ENCODE measurements at regions not wholly inside any gene's neighbourhood (a gene's known extent, or its start where the extent isn't known, plus 50 kb on each side); places are given as distances from the start of the nearest gene placed in this dataset.

DNA sequence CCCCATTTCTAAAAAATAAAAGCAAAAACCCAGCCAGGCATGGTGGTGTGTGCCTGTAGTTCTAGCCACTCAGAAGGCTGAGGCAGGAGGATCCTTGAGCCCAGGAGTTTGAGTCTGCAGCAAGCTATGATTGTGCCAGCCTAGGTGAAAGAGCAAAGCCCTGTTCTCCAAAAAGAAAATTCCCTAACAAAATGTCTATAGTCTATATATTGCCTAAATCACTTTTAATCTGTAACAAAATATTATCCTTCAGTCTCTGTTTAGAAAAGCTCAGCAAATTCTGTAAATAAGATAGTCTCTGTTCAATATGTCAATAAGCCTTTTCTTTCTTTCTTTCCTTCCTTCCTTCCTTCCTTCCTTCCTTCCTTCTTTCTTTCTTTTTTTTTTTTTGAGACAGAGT, 75.8 kb upstream of the ZFP64 start:
- TF ChIP-seq, protein P1, sequence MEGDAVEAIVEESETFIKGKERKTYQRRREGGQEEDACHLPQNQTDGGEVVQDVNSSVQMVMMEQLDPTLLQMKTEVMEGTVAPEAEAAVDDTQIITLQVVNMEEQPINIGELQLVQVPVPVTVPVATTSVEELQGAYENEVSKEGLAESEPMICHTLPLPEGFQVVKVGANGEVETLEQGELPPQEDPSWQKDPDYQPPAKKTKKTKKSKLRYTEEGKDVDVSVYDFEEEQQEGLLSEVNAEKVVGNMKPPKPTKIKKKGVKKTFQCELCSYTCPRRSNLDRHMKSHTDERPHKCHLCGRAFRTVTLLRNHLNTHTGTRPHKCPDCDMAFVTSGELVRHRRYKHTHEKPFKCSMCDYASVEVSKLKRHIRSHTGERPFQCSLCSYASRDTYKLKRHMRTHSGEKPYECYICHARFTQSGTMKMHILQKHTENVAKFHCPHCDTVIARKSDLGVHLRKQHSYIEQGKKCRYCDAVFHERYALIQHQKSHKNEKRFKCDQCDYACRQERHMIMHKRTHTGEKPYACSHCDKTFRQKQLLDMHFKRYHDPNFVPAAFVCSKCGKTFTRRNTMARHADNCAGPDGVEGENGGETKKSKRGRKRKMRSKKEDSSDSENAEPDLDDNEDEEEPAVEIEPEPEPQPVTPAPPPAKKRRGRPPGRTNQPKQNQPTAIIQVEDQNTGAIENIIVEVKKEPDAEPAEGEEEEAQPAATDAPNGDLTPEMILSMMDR (IDR thresholded peaks at IDR 0.05; ENCODE audit: insufficient read depth, low read length, poor library complexity, severe bottlenecking): no peak
- no peaks in the 10 kb centered on the region for H3K27me3 ChIP-seq (ENCODE audit: control insufficient read depth, insufficient read depth, low read length)
- H3K4me3 ChIP-seq (ENCODE audit: low read depth, low read length): no peak overlapping the region
- no peaks in the 10 kb centered on the region for H3K36me3 ChIP-seq (ENCODE audit: control insufficient read depth, insufficient read depth, low read length)
- DNase-seq (ENCODE audit: low read depth): no peak

DNA sequence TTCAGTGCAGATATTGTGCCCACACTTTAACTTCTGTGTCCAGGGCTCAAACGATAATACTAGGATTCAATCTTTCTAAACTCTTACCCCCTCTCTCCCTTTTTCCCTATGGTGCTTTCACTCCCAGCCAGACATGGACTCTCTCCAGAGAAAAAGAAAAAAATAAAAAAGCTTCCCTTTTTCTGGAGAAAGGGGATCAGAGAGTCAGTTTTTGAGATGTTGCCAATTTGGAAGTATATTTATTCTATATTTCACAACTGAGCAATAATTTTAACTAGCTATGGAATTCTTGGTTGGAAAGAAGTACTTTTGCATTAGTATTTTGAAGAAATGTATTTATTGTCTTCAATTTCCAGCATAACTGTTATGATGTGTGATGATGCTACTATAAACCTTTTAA, 72.2 kb upstream of the ZFP64 start:
- TF ChIP-seq, protein P1 (IDR thresholded peaks at IDR 0.05; ENCODE audit: insufficient read depth, low read length, poor library complexity, severe bottlenecking): no peak
- Histone ChIP-seq H3K27me3 (ENCODE audit: control insufficient read depth, insufficient read depth, low read length) (no peaks in the 10 kb centered on the region), H3K4me3 (ENCODE audit: low read depth, low read length) (no peak overlapping the region), H3K36me3 (ENCODE audit: control insufficient read depth, insufficient read depth, low read length) (no peaks in the 10 kb centered on the region)
- no peak for DNase-seq (ENCODE audit: low read depth)

DNA sequence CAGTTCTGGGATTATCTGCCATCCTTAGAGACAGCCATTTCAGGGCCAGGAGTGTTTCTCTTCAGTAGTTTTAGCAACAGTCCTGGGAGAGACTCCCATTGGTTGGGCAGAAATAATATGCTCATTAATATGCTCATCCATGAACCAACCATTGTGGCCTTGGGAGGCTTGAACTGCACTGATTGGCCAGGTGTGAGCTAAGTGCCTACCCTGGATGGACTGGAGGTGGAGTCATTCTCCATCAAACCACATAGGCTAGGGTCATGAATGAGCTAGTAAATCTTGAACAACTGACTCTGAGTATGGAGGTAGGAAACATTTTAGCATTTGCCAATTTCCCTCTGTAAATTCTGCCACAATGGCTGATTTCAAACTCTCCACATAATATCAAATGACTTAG, 70.2 kb upstream of the ZFP64 start:
- TF ChIP-seq, protein P1 (IDR thresholded peaks at IDR 0.05; ENCODE audit: insufficient read depth, low read length, poor library complexity, severe bottlenecking): no peak
- H3K4me3 ChIP-seq (ENCODE audit: low read depth, low read length): no peak overlapping the region
- no peaks in the 10 kb centered on the region for H3K36me3 ChIP-seq (ENCODE audit: control insufficient read depth, insufficient read depth, low read length)
- DNase-seq (ENCODE audit: low read depth): no peak
- H3K27me3 ChIP-seq (ENCODE audit: control insufficient read depth, insufficient read depth, low read length): no peaks in the 10 kb centered on the region

DNA sequence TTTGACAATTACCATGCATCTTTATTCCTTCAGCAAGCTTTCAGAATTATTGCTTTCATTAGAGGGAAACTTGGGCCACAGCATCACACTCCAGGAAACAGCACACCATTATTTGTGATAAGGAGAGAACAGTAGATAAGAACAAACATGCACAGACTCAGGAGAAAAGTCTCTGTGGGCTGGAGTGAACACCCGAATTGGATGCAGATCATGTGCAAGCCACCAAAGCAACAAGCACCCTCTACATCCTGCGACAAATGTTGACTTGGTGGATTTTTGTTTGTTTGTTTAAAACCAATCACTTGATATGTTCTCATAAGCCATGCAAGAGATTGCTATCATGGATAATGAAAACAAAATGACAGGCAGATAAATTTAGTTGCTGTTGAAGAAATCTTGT, 67.7 kb upstream of the ZFP64 start:
- no peaks in the 10 kb centered on the region for H3K27me3 ChIP-seq (ENCODE audit: control insufficient read depth, insufficient read depth, low read length)
- no peak for DNase-seq (ENCODE audit: low read depth)

DNA sequence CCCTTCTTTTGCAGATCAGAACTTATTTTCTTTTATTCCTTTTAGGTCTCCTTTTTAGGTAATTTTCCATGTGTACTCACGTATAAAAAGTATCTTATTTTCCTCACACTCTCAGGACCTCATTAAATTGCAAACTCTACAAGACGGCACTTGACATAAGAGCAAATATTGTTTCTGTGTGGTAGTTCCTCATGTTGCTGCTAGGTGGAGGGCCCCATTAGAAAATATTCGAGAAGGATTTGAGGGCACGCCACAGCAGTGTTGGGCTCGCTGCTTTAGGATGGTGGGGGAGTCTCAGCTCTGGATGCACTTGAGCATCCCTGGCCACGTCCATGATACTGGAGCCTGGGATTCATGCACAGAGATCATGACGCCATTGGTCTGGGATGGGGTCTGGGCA, 64.9 kb upstream of the ZFP64 start:
- H3K36me3 ChIP-seq (ENCODE audit: control insufficient read depth, insufficient read depth, low read length): no peaks in the 10 kb centered on the region
- H3K27me3 ChIP-seq (ENCODE audit: control insufficient read depth, insufficient read depth, low read length): no peaks in the 10 kb centered on the region
- DNase-seq (ENCODE audit: low read depth): no peak
- no peak overlapping the region for H3K4me3 ChIP-seq (ENCODE audit: low read depth, low read length)
- TF ChIP-seq, protein P1 (IDR thresholded peaks at IDR 0.05; ENCODE audit: insufficient read depth, low read length, poor library complexity, severe bottlenecking): no peak

More for the DNA sequence above, 67.7 kb upstream of the ZFP64 start:
- TF ChIP-seq, protein P1 (IDR thresholded peaks at IDR 0.05; ENCODE audit: insufficient read depth, low read length, poor library complexity, severe bottlenecking): no peak
- Histone ChIP-seq H3K4me3 (ENCODE audit: low read depth, low read length) (no peak overlapping the region), H3K36me3 (ENCODE audit: control insufficient read depth, insufficient read depth, low read length) (no peaks in the 10 kb centered on the region)

DNA sequence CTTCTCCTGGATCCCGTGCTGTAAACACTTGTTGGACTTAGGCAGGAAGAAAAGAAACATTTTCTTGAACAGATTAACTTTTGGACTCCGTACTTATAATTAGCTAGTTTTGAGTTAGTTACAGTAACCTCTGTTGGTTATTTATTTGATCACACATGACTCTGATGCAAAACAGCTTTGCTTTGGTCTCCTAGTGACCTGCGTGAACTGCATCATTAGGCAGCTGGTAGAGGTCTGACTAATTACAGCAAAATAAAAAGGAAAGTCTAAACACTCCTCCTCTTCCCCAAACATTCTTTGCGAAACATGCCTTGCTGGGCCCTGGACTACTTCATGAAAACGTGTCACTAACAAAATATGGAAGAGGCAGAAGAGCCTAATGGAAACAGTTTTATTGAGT, 61.1 kb upstream of the ZFP64 start:
- H3K4me3 ChIP-seq (ENCODE audit: low read depth, low read length): no peak overlapping the region
- TF ChIP-seq, protein P1 (IDR thresholded peaks at IDR 0.05; ENCODE audit: insufficient read depth, low read length, poor library complexity, severe bottlenecking): no peak
- H3K36me3 ChIP-seq (ENCODE audit: control insufficient read depth, insufficient read depth, low read length): no peaks in the 10 kb centered on the region
- no peak for DNase-seq (ENCODE audit: low read depth)
- H3K27me3 ChIP-seq (ENCODE audit: control insufficient read depth, insufficient read depth, low read length): no peaks in the 10 kb centered on the region

Measured in kidney epithelial cell (primary cell).